Neural cell (in vitro differentiated cells): ENCODE measurements at regions not wholly inside any gene's neighbourhood (a gene's known extent, or its start where the extent isn't known, plus 50 kb on each side); places are given as distances from the start of the nearest gene placed in this dataset.

Experiments
- H2AFZ ChIP-seq: fragments of 200-600, 300-800 bp; sonication (generic), shearing (Covaris generic); 2 replicates; pipeline ENCODE4 v1.6.0; 2014; ENCODE audit warnings: low read depth, mild to moderate bottlenecking, antibody characterized with exemption, low read length, moderate library complexity
- H3F3A ChIP-seq: fragments of 200-600 bp; shearing (Covaris generic); 2 replicates; pipeline ENCODE4 v1.6.1; 2016; ENCODE audit warnings: mild to moderate bottlenecking, moderate library complexity, mixed read lengths, antibody characterized with exemption, low read length; ENCODE audit not compliant: insufficient read depth, poor library complexity, severe bottlenecking
- H3K27ac ChIP-seq: fragments of 200-600, 300-800 bp; sonication (generic), shearing (Covaris generic); 2 replicates; pipeline ENCODE4 v1.5.1; 2014; ENCODE audit warnings: mild to moderate bottlenecking, low read length, moderate library complexity
- H3K27me3 ChIP-seq: fragments of 300-800, 200-600 bp; sonication (generic), shearing (Covaris generic); 2 replicates; pipeline ENCODE4 v1.6.0; 2014; ENCODE audit warnings: mild to moderate bottlenecking, low read depth, low read length, moderate library complexity; ENCODE audit not compliant: insufficient read depth
- H3K36me3 ChIP-seq: fragments of 300-800, 200-600 bp; sonication (generic), shearing (Covaris generic); 2 replicates; pipeline ENCODE4 v1.5.1; 2014; ENCODE audit warnings: mild to moderate bottlenecking, antibody characterized with exemption, low read length, moderate library complexity; ENCODE audit not compliant: insufficient read depth
- H3K4me2 ChIP-seq: fragments of 300-800, 200-600 bp; sonication (generic), shearing (Covaris generic); 2 replicates; pipeline ENCODE4 v1.6.0; 2014; ENCODE audit warnings: mild to moderate bottlenecking, low read length
- H3K4me3 ChIP-seq: fragments of 300-800, 200-600 bp; sonication (generic), shearing (Covaris generic); 2 replicates; pipeline ENCODE4 v1.5.1; 2014; ENCODE audit warnings: mild to moderate bottlenecking, low read length, moderate library complexity
- H3K79me2 ChIP-seq: fragments of 200-600 bp; shearing (Covaris generic); replicated peaks from 2 replicates; pipeline ENCODE4 v1.6.0; 2014; ENCODE audit warnings: mild to moderate bottlenecking, low read length, moderate library complexity; ENCODE audit not compliant: insufficient read depth
- H3K9ac ChIP-seq: fragments of 300-800, 200-600 bp; sonication (generic), shearing (Covaris generic); 2 replicates; pipeline ENCODE4 v1.6.1; 2016; ENCODE audit warnings: mild to moderate bottlenecking, low read length, mixed read lengths
- H3K9me2 ChIP-seq: fragments of 200-600 bp; shearing (Covaris generic); 2 replicates; pipeline ENCODE4 v1.6.1; 2016; ENCODE audit warnings: mild to moderate bottlenecking, low read length, mixed read lengths; ENCODE audit not compliant: insufficient read depth
- H3K9me3 ChIP-seq: fragments of 200-600, 300-800 bp; sonication (generic), shearing (Covaris generic); 2 replicates; pipeline ENCODE4 v1.6.1; 2016; ENCODE audit warnings: mild to moderate bottlenecking, mixed run types, low read length, moderate library complexity, mixed read lengths
- H4K20me1 ChIP-seq: fragments of 200-600 bp; shearing (Covaris generic); 2 replicates; pipeline ENCODE4 v1.6.1; 2016; ENCODE audit warnings: mild to moderate bottlenecking, mixed run types; ENCODE audit not compliant: insufficient read depth
- CTCF ChIP-seq: fragments of 450-650 bp; IDR thresholded peaks from 2 replicates; pipeline ENCODE4 v1.5.1; 2014; ENCODE audit warnings: antibody characterized with exemption, mild to moderate bottlenecking, moderate library complexity; ENCODE audit not compliant: poor library complexity, severe bottlenecking
- EP300 ChIP-seq: fragments of 450-650 bp; conservative IDR thresholded peaks from 2 replicates; pipeline ENCODE4 v1.6.1; 2014; ENCODE audit warnings: antibody characterized with exemption, mild to moderate bottlenecking, moderate library complexity; ENCODE audit not compliant: poor library complexity, severe bottlenecking
- EZH2 ChIP-seq: fragments of 200-600, 300-800 bp; shearing (Covaris generic), sonication (generic); IDR thresholded peaks from 2 replicates; pipeline ENCODE4 v1.6.1; 2014; ENCODE audit warnings: antibody characterized with exemption, low read length, borderline replicate concordance, mild to moderate bottlenecking; ENCODE audit not compliant: insufficient read depth, poor library complexity, severe bottlenecking
- MXI1 ChIP-seq: fragments of 450-650 bp; conservative IDR thresholded peaks from 2 replicates; pipeline ENCODE4 v1.6.1; 2014; ENCODE audit warnings: antibody characterized with exemption, mild to moderate bottlenecking; ENCODE audit not compliant: poor library complexity, severe bottlenecking
- POLR2AphosphoS5 ChIP-seq: IDR thresholded peaks from 2 replicates; pipeline ENCODE4 v1.6.1; 2012
- RAD21 ChIP-seq: fragments of 450-650 bp; conservative IDR thresholded peaks from 2 replicates; pipeline ENCODE4 v1.6.1; 2014; ENCODE audit warnings: antibody characterized with exemption, mild to moderate bottlenecking, moderate library complexity
- REST ChIP-seq: IDR thresholded peaks from 2 replicates; pipeline ENCODE4 v1.6.1; 2012; ENCODE audit warnings: borderline replicate concordance
- SMC3 ChIP-seq: fragments of 450-650 bp; conservative IDR thresholded peaks from 2 replicates; pipeline ENCODE4 v1.6.1; 2014; ENCODE audit warnings: antibody characterized with exemption, mild to moderate bottlenecking, moderate library complexity; ENCODE audit not compliant: poor library complexity
- TAF1 ChIP-seq: IDR thresholded peaks from 2 replicates; pipeline ENCODE4 v1.6.1; 2012; ENCODE audit warnings: low read depth

GRCh38 chr2:53216805-53217204 is 550.8 kb upstream of the CHAC2 start:
- H3K9ac ChIP-seq, result no peak overlapping the region
- H3K36me3 ChIP-seq, result no peaks in the 10 kb centered on the region
- no peaks in the 10 kb centered on the region for H3K9me2 ChIP-seq
- no peaks in the 10 kb centered on the region for H4K20me1 ChIP-seq
- H3K27ac ChIP-seq, result no peak overlapping the region
- no peak overlapping the region for H3K4me3 ChIP-seq
- H3F3A ChIP-seq, result no peaks in the 10 kb centered on the region
- no peaks in the 10 kb centered on the region for H3K27me3 ChIP-seq
- H3K4me2 ChIP-seq, result no peak overlapping the region
- TF ChIP-seq POLR2AphosphoS5 (no peak), EZH2 (no peak), RAD21 (no peak), MXI1 (no peak), CTCF (no peak), SMC3 (no peak), REST (no peak), TAF1 (no peak), EP300 (no peak)
- H3K79me2 ChIP-seq, result no peaks in the 10 kb centered on the region
- no peaks in the 10 kb centered on the region for H3K9me3 ChIP-seq
- H2AFZ ChIP-seq, result no peak overlapping the region

GRCh38 chr2:53212576-53212975 is 555.0 kb upstream of the CHAC2 start:
- no peak for TF ChIP-seq SMC3
- no peak for TF ChIP-seq MXI1
- no peak for TF ChIP-seq EZH2
- no peak for TF ChIP-seq TAF1
- no peak for TF ChIP-seq EP300
- TF ChIP-seq REST, result no peak
- TF ChIP-seq POLR2AphosphoS5, result no peak
- TF ChIP-seq RAD21, result no peak
- TF ChIP-seq CTCF, result no peak
- H3K27me3 ChIP-seq, result no peaks in the 10 kb centered on the region
- H4K20me1 ChIP-seq, result no peaks in the 10 kb centered on the region
- no peak overlapping the region for H3K4me2 ChIP-seq
- H3K36me3 ChIP-seq, result no peaks in the 10 kb centered on the region
- H3F3A ChIP-seq, result no peaks in the 10 kb centered on the region
- no peak overlapping the region for H3K27ac ChIP-seq
- H3K9me2 ChIP-seq, result no peaks in the 10 kb centered on the region
- H2AFZ ChIP-seq, result no peak overlapping the region
- H3K79me2 ChIP-seq, result no peaks in the 10 kb centered on the region
- no peak overlapping the region for H3K9ac ChIP-seq
- H3K9me3 ChIP-seq, result no peaks in the 10 kb centered on the region
- H3K4me3 ChIP-seq, result no peak overlapping the region
